HCT116 (cell line): ENCODE measurements at regions not wholly inside any gene's neighbourhood (a gene's known extent, or its start where the extent isn't known, plus 50 kb on each side); places are given as distances from the start of the nearest gene placed in this dataset.

ENCODE experiments used
- ATAC-seq: fragments of 200-7000 bp; cut with Tn5 transposase; 2 replicates; pipeline ENCODE4 v1.9.1; 2020; ENCODE audit warnings: mild to moderate bottlenecking, moderate library complexity
- BruUV-seq: library from RNA; stranded (reverse); fragments of 400-500 nt; replicated peaks from 2 replicates; lab custom pipeline; 2021; lab: Mats Ljungman, UMichigan
- CTCF ChIA-PET: fragments of 300-600 bp; sonication (Branson Sonifier 250); formaldehyde crosslinking; loops from one replicate; lab custom pipeline; 2021; ENCODE audit warnings: antibody characterized with exemption; lab: Charles Lee
- POLR2A ChIA-PET: fragments of 300-600, 350-600 bp; sonication (Branson Sonifier 250); formaldehyde crosslinking; loops from one replicate; lab custom pipeline; 2021; ENCODE audit warnings: antibody characterized with exemption; lab: Charles Lee
- RAD21 ChIA-PET, 2 experiments: fragments of 300-600 bp; sonication (Branson Sonifier 250); formaldehyde crosslinking; loops; one replicate each; lab custom pipeline; 2023; ENCODE audit warnings: low total read pairs in 2 of 2; ENCODE audit not compliant: uncharacterized antibody in 2 of 2, unreplicated experiment in 2 of 2, low non-redundant PET in 1 of 2; lab: Charles Lee
- DNase-seq: peaks from one replicate; pipeline ENCODE4 v3.0.0-alpha.2; 2010; ENCODE audit warnings: low read depth, low spot score
- H2AFZ ChIP-seq: fragments of 200-600 bp; shearing (Covaris generic), sonication (generic); 2 replicates; pipeline ENCODE4 v1.6.1; 2017; ENCODE audit warnings: low read depth, mixed run types, mixed read lengths, antibody characterized with exemption, low read length; ENCODE audit not compliant: poor library complexity, severe bottlenecking
- H3K27ac ChIP-seq: 2 replicates; pipeline ENCODE4 v1.5.1; 2012; ENCODE audit warnings: low read depth, low read length
- H3K27me3 ChIP-seq: fragments of 200-600 bp; sonication (generic); 2 replicates; pipeline ENCODE4 v1.6.1; 2016; ENCODE audit warnings: mixed run types, low read length, mixed read lengths; ENCODE audit not compliant: insufficient read depth
- H3K36me3 ChIP-seq, 2 experiments: fragments of 200-500 bp in 1 of 2; fragments of 200-600 bp in 1 of 2; sonication (Bioruptor generic) in 1 of 2; sonication (generic) in 1 of 2; 2 replicates each; pipeline versions ENCODE4 v1.5.1 to v1.6.1; 2014 to 2016; ENCODE audit warnings: low read length in 2 of 2, inconsistent platforms in 1 of 2, mixed read lengths in 1 of 2, mixed run types in 1 of 2; ENCODE audit not compliant: insufficient read depth in 2 of 2, control insufficient read depth in 1 of 2
- H3K4me1 ChIP-seq, 2 experiments: fragments of 200-600 bp in 1 of 2; sonication (generic) in 1 of 2; 2 replicates each; pipeline versions ENCODE4 v1.5.1 to v1.6.1; 2012 to 2017; ENCODE audit warnings: low read length in 2 of 2, inconsistent platforms in 1 of 2, mild to moderate bottlenecking in 1 of 2, mixed read lengths in 1 of 2, mixed run types in 1 of 2, moderate library complexity in 1 of 2; ENCODE audit not compliant: insufficient read depth in 2 of 2, control insufficient read depth in 1 of 2
- H3K4me2 ChIP-seq: fragments of 200-600 bp; sonication (generic); 2 replicates; pipeline ENCODE4 v1.6.1; 2017; ENCODE audit warnings: mixed run types, low read length, mixed read lengths
- H3K4me3 ChIP-seq, 2 experiments: fragments of 200-600 bp in 1 of 2; sonication (generic) in 1 of 2; replicated peaks in 1 of 2; 2 replicates each; pipeline ENCODE4 v1.5.1; 2011 to 2016; ENCODE audit warnings: low read length in 2 of 2, control low read depth in 1 of 2, low read depth in 1 of 2, mild to moderate bottlenecking in 1 of 2, mixed read lengths in 1 of 2, mixed run types in 1 of 2
- H3K79me2 ChIP-seq: fragments of 200-600 bp; sonication (generic); 2 replicates; pipeline ENCODE4 v1.6.1; 2017; ENCODE audit warnings: mild to moderate bottlenecking, mixed run types, low read length, moderate library complexity, mixed read lengths; ENCODE audit not compliant: insufficient read depth
- H3K9ac ChIP-seq: fragments of 200-600 bp; sonication (generic); 2 replicates; pipeline ENCODE4 v1.6.1; 2016; ENCODE audit warnings: low read length, mixed read lengths
- H3K9me2 ChIP-seq: fragments of 200-600 bp; sonication (generic), shearing (Covaris generic); 2 replicates; pipeline ENCODE4 v1.6.1; 2017; ENCODE audit warnings: mixed run types, mild to moderate bottlenecking, moderate library complexity; ENCODE audit not compliant: insufficient read depth
- H3K9me3 ChIP-seq, 2 experiments: fragments of 200-500 bp in 1 of 2; fragments of 200-600 bp in 1 of 2; sonication (Bioruptor generic) in 1 of 2; sonication (generic) in 1 of 2; 2 replicates each; pipeline ENCODE4 v1.6.1; 2014 to 2017; ENCODE audit warnings: low read length in 2 of 2, mixed read lengths in 2 of 2, inconsistent platforms in 1 of 2, low read depth in 1 of 2, mild to moderate bottlenecking in 1 of 2, mixed run types in 1 of 2, moderate library complexity in 1 of 2; ENCODE audit not compliant: control insufficient read depth in 1 of 2, insufficient read depth in 1 of 2
- H4K20me1 ChIP-seq: fragments of 200-600 bp; sonication (generic), shearing (Covaris generic); 2 replicates; pipeline ENCODE4 v1.6.1; 2017; ENCODE audit warnings: mixed run types, mild to moderate bottlenecking, moderate library complexity; ENCODE audit not compliant: insufficient read depth
- ATF3 ChIP-seq: IDR thresholded peaks from 2 replicates; pipeline ENCODE4 v1.6.1; 2012
- CBX3 ChIP-seq: IDR thresholded peaks from 2 replicates; pipeline ENCODE4 v1.6.1; 2012; ENCODE audit warnings: low read depth
- CEBPB ChIP-seq: IDR thresholded peaks from 2 replicates; pipeline ENCODE4 v1.6.1; 2012; ENCODE audit warnings: low read depth
- EGR1 ChIP-seq: IDR thresholded peaks from 2 replicates; pipeline ENCODE4 v1.6.1; 2012; ENCODE audit warnings: low read depth
- ELF1 ChIP-seq: IDR thresholded peaks from 2 replicates; pipeline ENCODE4 v1.6.1; 2012; ENCODE audit warnings: low read depth, borderline replicate concordance
- EZH2 ChIP-seq: fragments of 200-600 bp; sonication (generic); IDR thresholded peaks from 2 replicates; pipeline ENCODE4 v1.6.1; 2017; ENCODE audit warnings: antibody characterized with exemption, mixed run types
- EZH2phosphoT487 ChIP-seq: fragments of 200-600 bp; IDR thresholded peaks from 2 replicates; pipeline ENCODE4 v1.6.1; 2018; ENCODE audit warnings: antibody characterized with exemption, borderline replicate concordance
- FOSL1 ChIP-seq: IDR thresholded peaks from 2 replicates; pipeline ENCODE4 v1.6.1; 2012; ENCODE audit warnings: low read depth
- JUND ChIP-seq: IDR thresholded peaks from 2 replicates; pipeline ENCODE4 v1.6.1; 2012
- POLR2AphosphoS5 ChIP-seq: IDR thresholded peaks from 2 replicates; pipeline ENCODE4 v1.6.1; 2011; ENCODE audit warnings: mild to moderate bottlenecking, low read depth, low read length, moderate library complexity
- RAD21 ChIP-seq: IDR thresholded peaks from 2 replicates; pipeline ENCODE4 v1.6.1; 2012; ENCODE audit warnings: low read depth, mild to moderate bottlenecking
- SIN3A ChIP-seq: IDR thresholded peaks from 2 replicates; pipeline ENCODE4 v1.6.1; 2012; ENCODE audit warnings: low read depth
- SP1 ChIP-seq: IDR thresholded peaks from 2 replicates; pipeline ENCODE4 v1.6.1; 2012; ENCODE audit warnings: low read depth
- YY1 ChIP-seq: IDR thresholded peaks from 2 replicates; pipeline ENCODE4 v1.6.1; 2011; ENCODE audit warnings: low read length, low read depth, moderate library complexity, mild to moderate bottlenecking; ENCODE audit not compliant: insufficient replicate concordance; ENCODE audit errors: extremely low read depth
- ZBTB33 ChIP-seq: IDR thresholded peaks from 2 replicates; pipeline ENCODE4 v1.6.1; 2011; ENCODE audit warnings: mild to moderate bottlenecking, low read length, moderate library complexity; ENCODE audit not compliant: insufficient replicate concordance; ENCODE audit errors: extremely low read depth
- ZNF274 ChIP-seq: fragments of 200-500 bp; sonication (Bioruptor generic); IDR thresholded peaks from 2 replicates; pipeline ENCODE4 v1.6.1; 2014; ENCODE audit warnings: mild to moderate bottlenecking, low read depth, low read length, inconsistent platforms
- intact Hi-C: fragments of 100-400 bp; cut with micrococcal nuclease; formaldehyde crosslinking; loops from 2 replicates; pipeline ENCODE4 v1.10.0; 2022
- TF ChIP-seq, protein P1 (sequence below), 3 experiments: fragments of 200-600 bp in 1 of 3; sonication (generic) in 1 of 3; IDR thresholded peaks in 2 of 3; conservative IDR thresholded peaks in 1 of 3; 2 replicates each; pipeline ENCODE4 v1.5.1; 2012 to 2017; ENCODE audit warnings: low read depth in 2 of 3, low read length in 2 of 3, antibody characterized with exemption in 1 of 3, borderline replicate concordance in 1 of 3, control low read depth in 1 of 3, mild to moderate bottlenecking in 1 of 3, mixed read lengths in 1 of 3, mixed run types in 1 of 3, moderate library complexity in 1 of 3; ENCODE audit not compliant: insufficient read depth in 1 of 3
- TF ChIP-seq, protein P2 (sequence below): IDR thresholded peaks from 2 replicates; pipeline ENCODE4 v1.6.1; 2012

DNA sequence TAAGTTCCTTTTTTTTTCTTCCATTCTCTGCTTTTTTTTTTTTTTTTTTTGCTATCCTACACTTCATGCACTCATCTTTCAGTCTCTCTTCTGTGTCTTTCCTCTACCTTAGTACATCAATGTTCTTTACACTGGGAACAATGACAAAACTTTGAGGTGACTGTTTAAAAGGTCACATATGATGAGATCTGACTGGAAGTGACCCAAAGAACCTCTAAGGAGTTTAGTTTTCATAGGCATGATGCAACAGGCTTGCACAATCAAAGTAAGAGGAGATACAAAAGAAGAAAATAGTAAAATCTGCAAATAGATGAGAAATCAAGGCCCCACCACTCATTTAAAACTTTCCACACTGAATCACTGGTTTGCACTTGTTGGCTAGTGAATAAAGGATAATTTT is 840.8 kb downstream of the TBC1D32 start:
- Histone ChIP-seq H3K4me1 (no peaks in the 10 kb centered on the region), H3K9me3 (no peaks in the 10 kb centered on the region), H3K9me2 (no peaks in the 10 kb centered on the region), H3K79me2 (no peaks in the 10 kb centered on the region), H3K9ac (no peak overlapping the region), H3K27me3 (no peaks in the 10 kb centered on the region), H3K4me2 (no peak overlapping the region), H3K36me3 (no peaks in the 10 kb centered on the region), H3K27ac (no peak overlapping the region), H3K4me3 (no peak overlapping the region), H2AFZ (no peak overlapping the region), H4K20me1 (no peaks in the 10 kb centered on the region)
- no TSS peak for BruUV-seq
- RAD21 ChIA-PET = no interaction called here
- no peak for ATAC-seq
- intact Hi-C loops = no loop called here
- POLR2A ChIA-PET = no interaction called here
- DNase-seq = no peak
- no peak for TF ChIP-seq SP1
- no peak for TF ChIP-seq ATF3
- no peak for TF ChIP-seq CEBPB
- TF ChIP-seq EZH2phosphoT487 = no peak
- TF ChIP-seq EZH2 = no peak
- TF ChIP-seq RAD21 = no peak
- TF ChIP-seq, protein P1, sequence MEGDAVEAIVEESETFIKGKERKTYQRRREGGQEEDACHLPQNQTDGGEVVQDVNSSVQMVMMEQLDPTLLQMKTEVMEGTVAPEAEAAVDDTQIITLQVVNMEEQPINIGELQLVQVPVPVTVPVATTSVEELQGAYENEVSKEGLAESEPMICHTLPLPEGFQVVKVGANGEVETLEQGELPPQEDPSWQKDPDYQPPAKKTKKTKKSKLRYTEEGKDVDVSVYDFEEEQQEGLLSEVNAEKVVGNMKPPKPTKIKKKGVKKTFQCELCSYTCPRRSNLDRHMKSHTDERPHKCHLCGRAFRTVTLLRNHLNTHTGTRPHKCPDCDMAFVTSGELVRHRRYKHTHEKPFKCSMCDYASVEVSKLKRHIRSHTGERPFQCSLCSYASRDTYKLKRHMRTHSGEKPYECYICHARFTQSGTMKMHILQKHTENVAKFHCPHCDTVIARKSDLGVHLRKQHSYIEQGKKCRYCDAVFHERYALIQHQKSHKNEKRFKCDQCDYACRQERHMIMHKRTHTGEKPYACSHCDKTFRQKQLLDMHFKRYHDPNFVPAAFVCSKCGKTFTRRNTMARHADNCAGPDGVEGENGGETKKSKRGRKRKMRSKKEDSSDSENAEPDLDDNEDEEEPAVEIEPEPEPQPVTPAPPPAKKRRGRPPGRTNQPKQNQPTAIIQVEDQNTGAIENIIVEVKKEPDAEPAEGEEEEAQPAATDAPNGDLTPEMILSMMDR (IDR thresholded peaks at IDR 0.05 in 2 of 3, conservative IDR thresholded peaks at IDR 0.05 in 1 of 3; ENCODE audit: borderline replicate concordance in 1 of 3, insufficient read depth in 1 of 3, low read depth in 2 of 3, low read length in 2 of 3) = no peak
- no peak for TF ChIP-seq SIN3A
- TF ChIP-seq, protein P2, sequence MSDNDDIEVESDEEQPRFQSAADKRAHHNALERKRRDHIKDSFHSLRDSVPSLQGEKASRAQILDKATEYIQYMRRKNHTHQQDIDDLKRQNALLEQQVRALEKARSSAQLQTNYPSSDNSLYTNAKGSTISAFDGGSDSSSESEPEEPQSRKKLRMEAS = no peak
- TF ChIP-seq EGR1 = no peak
- TF ChIP-seq CBX3 = no peak
- TF ChIP-seq ELF1 = no peak
- TF ChIP-seq POLR2AphosphoS5 = no peak
- no peak for TF ChIP-seq FOSL1
- no peak for TF ChIP-seq ZNF274
- TF ChIP-seq YY1 = no peak
- TF ChIP-seq ZBTB33 = no peak
- TF ChIP-seq JUND = no peak
- CTCF ChIA-PET = no interaction called here
